Panc1 (cell line): ENCODE measurements at regions not wholly inside any gene's neighbourhood (a gene's known extent, or its start where the extent isn't known, plus 50 kb on each side); places are given as distances from the start of the nearest gene placed in this dataset.

Experiments
- ATAC-seq: fragments of 200-7000 bp; cut with Tn5 transposase; 2 replicates; pipeline ENCODE4 v1.9.1; 2020; ENCODE audit warnings: mild to moderate bottlenecking, moderate library complexity
- BruUV-seq: library from RNA; stranded (reverse); fragments of 400-500 nt; replicated peaks from 2 replicates; lab custom pipeline; 2021; lab: Mats Ljungman, UMichigan
- CTCF ChIA-PET: fragments of 300-600 bp; sonication (Branson Sonifier 250); formaldehyde crosslinking; loops from one replicate; lab custom pipeline; 2022; ENCODE audit warnings: antibody characterized with exemption; lab: Charles Lee
- POLR2A ChIA-PET: fragments of 300-600 bp; sonication (Branson Sonifier 250); formaldehyde crosslinking; loops from one replicate; lab custom pipeline; 2022; ENCODE audit warnings: antibody characterized with exemption; lab: Charles Lee
- DNase-seq: peaks from one replicate; pipeline ENCODE4 v3.0.0-alpha.2; 2010; ENCODE audit warnings: low read depth, low spot score
- H3K27ac ChIP-seq: 2 replicates; pipeline ENCODE4 v1.5.1; 2011; ENCODE audit warnings: mild to moderate bottlenecking, low read length, inconsistent platforms
- H3K27me3 ChIP-seq: fragments of 200-500 bp; sonication (Bioruptor generic); 2 replicates; pipeline ENCODE4 v1.6.0; 2014; ENCODE audit warnings: low read length, inconsistent platforms; ENCODE audit not compliant: control insufficient read depth, insufficient read depth
- H3K36me3 ChIP-seq: fragments of 200-500 bp; sonication (Bioruptor generic); 2 replicates; pipeline ENCODE4 v1.5.1; 2014; ENCODE audit warnings: inconsistent platforms, mild to moderate bottlenecking, low read length, moderate library complexity; ENCODE audit not compliant: control insufficient read depth, insufficient read depth
- H3K4me1 ChIP-seq: 2 replicates; pipeline ENCODE4 v1.5.1; 2011; ENCODE audit warnings: inconsistent platforms, mild to moderate bottlenecking, low read length, moderate library complexity; ENCODE audit not compliant: control insufficient read depth, insufficient read depth
- H3K4me3 ChIP-seq, 2 experiments: 2 replicates each; pipeline ENCODE4 v1.5.1; 2011 to 2012; ENCODE audit warnings: low read depth in 2 of 2, low read length in 2 of 2, mild to moderate bottlenecking in 2 of 2, inconsistent platforms in 1 of 2, moderate library complexity in 1 of 2
- H3K9me3 ChIP-seq: fragments of 200-500 bp; sonication (Bioruptor generic); 2 replicates; pipeline ENCODE4 v1.5.1; 2014; ENCODE audit warnings: low read depth, mild to moderate bottlenecking, inconsistent platforms, low read length, moderate library complexity; ENCODE audit not compliant: control insufficient read depth, insufficient read depth
- CTCF ChIP-seq: fragments of 450-650 bp; IDR thresholded peaks from 2 replicates; pipeline ENCODE4 v1.5.1; 2017; ENCODE audit warnings: mild to moderate bottlenecking
- POLR2AphosphoS5 ChIP-seq: IDR thresholded peaks from 2 replicates; pipeline ENCODE4 v1.6.1; 2012; ENCODE audit warnings: mild to moderate bottlenecking, low read depth, low read length, moderate library complexity
- REST ChIP-seq, 2 experiments: IDR thresholded peaks; 2 replicates each; pipeline ENCODE4 v1.6.1; 2011 to 2012; ENCODE audit warnings: low read depth in 2 of 2, control low read depth in 1 of 2, low read length in 1 of 2, mild to moderate bottlenecking in 1 of 2, moderate library complexity in 1 of 2; ENCODE audit not compliant: insufficient read depth in 1 of 2
- SIN3A ChIP-seq: IDR thresholded peaks from 2 replicates; pipeline ENCODE4 v1.6.1; 2012; ENCODE audit warnings: low read depth, mild to moderate bottlenecking, low read length, moderate library complexity, borderline replicate concordance; ENCODE audit not compliant: insufficient read depth
- TCF7L2 ChIP-seq: IDR thresholded peaks from 2 replicates; pipeline ENCODE4 v1.6.1; 2011; ENCODE audit warnings: mild to moderate bottlenecking, low read depth, low read length, inconsistent platforms
- in situ Hi-C: cut with HindIII; loops from 2 replicates; pipeline ENCODE4 v1.10.0; 2016; ENCODE audit warnings: low sequenced_read_pairs, low pct_unique_long_range_greater_than_20kb
- intact Hi-C: fragments of 100-400 bp; cut with micrococcal nuclease; formaldehyde crosslinking; loops from one replicate; pipeline ENCODE4 v1.10.0; 2022; ENCODE audit not compliant: unreplicated experiment

DNA sequence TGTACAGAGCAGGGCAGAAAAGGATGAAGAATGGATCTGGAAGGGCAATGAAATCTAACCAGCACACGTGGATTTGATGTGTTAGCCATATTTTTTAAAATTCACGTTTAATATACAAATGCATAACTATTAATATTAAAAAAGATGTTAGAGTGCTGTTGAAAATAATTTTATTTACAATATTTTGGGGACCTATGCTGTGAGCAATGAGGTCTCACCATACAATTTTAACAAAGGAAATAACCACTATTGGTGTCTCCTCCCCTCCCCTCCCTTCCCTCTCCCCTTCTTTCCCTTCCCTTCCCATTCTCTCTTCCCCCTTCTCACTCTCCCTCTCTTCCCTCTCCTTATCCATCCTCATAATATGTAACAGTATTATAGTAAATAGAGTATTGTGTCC lies 64.2 kb upstream of the GPR139 start:
- ChIA-PET CTCF (no interaction called here), POLR2A (no interaction called here)
- BruUV-seq, result no TSS peak
- H3K4me3 ChIP-seq, result no peak overlapping the region
- intact Hi-C loops (no loop called here), in situ Hi-C loops (no loop called here)
- H3K4me1 ChIP-seq, result no peaks in the 10 kb centered on the region
- H3K27ac ChIP-seq, result no peak overlapping the region
- peaks cover 11% of the 10 kb centered on the region for H3K27me3 ChIP-seq
- no peaks in the 10 kb centered on the region for H3K36me3 ChIP-seq
- TF ChIP-seq TCF7L2, result no peak
- TF ChIP-seq SIN3A, result no peak
- no peak for TF ChIP-seq REST (IDR thresholded peaks at IDR 0.05; ENCODE audit: insufficient read depth in 1 of 2, low read depth in 2 of 2, low read length in 1 of 2)
- no peak for TF ChIP-seq POLR2AphosphoS5
- TF ChIP-seq CTCF, result no peak
- DNase-seq (no peak), ATAC-seq (no peak)
- no peaks in the 10 kb centered on the region for H3K9me3 ChIP-seq

DNA sequence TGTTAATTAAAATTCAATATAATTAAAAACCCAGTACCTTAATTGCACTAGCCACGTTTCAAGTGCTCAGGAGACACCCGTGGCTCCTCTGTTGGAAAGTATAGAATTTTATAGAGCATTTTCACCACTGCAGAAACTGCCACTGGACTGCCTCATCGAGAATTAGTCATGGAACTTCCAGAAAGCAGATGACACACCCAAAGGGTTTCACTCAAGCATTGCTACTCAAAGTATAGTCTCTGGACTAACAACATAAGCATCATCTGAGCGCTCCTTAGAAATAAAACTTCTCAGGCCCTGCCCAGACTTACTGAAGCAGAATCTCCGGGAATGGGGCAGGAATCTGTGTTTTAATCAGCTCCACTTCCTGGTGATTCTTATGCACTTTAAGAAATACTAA lies 63.5 kb upstream of the GPR139 start:
- Histone ChIP-seq H3K4me3 (no peak overlapping the region), H3K36me3 (no peaks in the 10 kb centered on the region), H3K27me3 (peaks cover 15% of the 10 kb centered on the region), H3K9me3 (no peaks in the 10 kb centered on the region), H3K27ac (no peak overlapping the region), H3K4me1 (no peaks in the 10 kb centered on the region)
- ATAC-seq (no peak), DNase-seq (no peak)
- ChIA-PET CTCF (no interaction called here), POLR2A (no interaction called here)
- no TSS peak for BruUV-seq
- TF ChIP-seq TCF7L2, result no peak
- no peak for TF ChIP-seq POLR2AphosphoS5
- no peak for TF ChIP-seq CTCF
- TF ChIP-seq REST (IDR thresholded peaks at IDR 0.05; ENCODE audit: insufficient read depth in 1 of 2, low read depth in 2 of 2, low read length in 1 of 2), result no peak
- no peak for TF ChIP-seq SIN3A
- in situ Hi-C loops, result no loop called here
- intact Hi-C loops, result no loop called here
